H9 (cell line): ENCODE measurements at regions not wholly inside any gene's neighbourhood (a gene's known extent, or its start where the extent isn't known, plus 50 kb on each side); places are given as distances from the start of the nearest gene placed in this dataset.

Experiments used
- DNase-seq: peaks from one replicate; pipeline ENCODE4 v3.0.0-alpha.2; 2017
- H2AFZ ChIP-seq: one replicate; pipeline ENCODE4 v1.6.1; 2013; ENCODE audit warnings: mild to moderate bottlenecking, low read length, control low read depth, moderate library complexity
- H2AK5ac ChIP-seq: 2 replicates; pipeline ENCODE4 v1.6.1; 2013; ENCODE audit warnings: low read length, control low read depth, mixed read lengths; ENCODE audit not compliant: insufficient read length
- H2BK120ac ChIP-seq: one replicate; pipeline ENCODE4 v1.6.1; 2013; ENCODE audit warnings: low read depth, mild to moderate bottlenecking, low read length, control low read depth, inconsistent platforms; ENCODE audit not compliant: poor library complexity, severe bottlenecking
- H2BK12ac ChIP-seq: 2 replicates; pipeline ENCODE4 v1.6.1; 2013; ENCODE audit warnings: low read length, control low read depth, mixed read lengths, low read depth; ENCODE audit not compliant: insufficient read length
- H2BK15ac ChIP-seq: 2 replicates; pipeline ENCODE4 v1.6.1; 2013; ENCODE audit warnings: low read depth, low read length, control low read depth
- H2BK20ac ChIP-seq: one replicate; pipeline ENCODE4 v1.6.1; 2013; ENCODE audit warnings: low read depth, mild to moderate bottlenecking, low read length, control low read depth, inconsistent platforms; ENCODE audit not compliant: poor library complexity, severe bottlenecking
- H2BK5ac ChIP-seq: 2 replicates; pipeline ENCODE4 v1.6.1; 2013; ENCODE audit warnings: low read length, control low read depth, mixed read lengths; ENCODE audit not compliant: insufficient read length
- H3K14ac ChIP-seq: 2 replicates; pipeline ENCODE4 v1.6.1; 2013; ENCODE audit warnings: low read length, control low read depth; ENCODE audit not compliant: insufficient read depth
- H3K18ac ChIP-seq: 2 replicates; pipeline ENCODE4 v1.6.1; 2013; ENCODE audit warnings: low read depth, mild to moderate bottlenecking, mixed read lengths, low read length, control low read depth; ENCODE audit not compliant: insufficient read length
- H3K23ac ChIP-seq: 2 replicates; pipeline ENCODE4 v1.6.1; 2013; ENCODE audit warnings: low read length, control low read depth, mixed read lengths, low read depth; ENCODE audit not compliant: insufficient read length
- H3K23me2 ChIP-seq: 2 replicates; pipeline ENCODE4 v1.6.1; 2013; ENCODE audit warnings: low read depth, mild to moderate bottlenecking, mixed read lengths, low read length, control low read depth; ENCODE audit not compliant: insufficient read length, poor library complexity, severe bottlenecking
- H3K27ac ChIP-seq: 2 replicates; pipeline ENCODE4 v1.5.1; 2013; ENCODE audit warnings: low read length, control low read depth, mixed read lengths, low read depth; ENCODE audit not compliant: insufficient read length
- H3K27me3 ChIP-seq: 2 replicates; pipeline ENCODE4 v1.6.1; 2013; ENCODE audit warnings: low read length, control low read depth, inconsistent platforms; ENCODE audit not compliant: insufficient read depth
- H3K4ac ChIP-seq: 2 replicates; pipeline ENCODE4 v1.6.1; 2013; ENCODE audit warnings: low read depth, mild to moderate bottlenecking, control low read depth, inconsistent platforms, low read length, moderate library complexity
- H3K4me1 ChIP-seq: 2 replicates; pipeline ENCODE4 v1.6.1; 2013; ENCODE audit warnings: low read length, control low read depth, inconsistent platforms; ENCODE audit not compliant: insufficient read depth
- H3K4me2 ChIP-seq: 2 replicates; pipeline ENCODE4 v1.6.1; 2013; ENCODE audit warnings: low read length, control low read depth, mixed read lengths; ENCODE audit not compliant: insufficient read length, insufficient read depth
- H3K56ac ChIP-seq: 2 replicates; pipeline ENCODE4 v1.6.1; 2013; ENCODE audit warnings: low read depth, mild to moderate bottlenecking, mixed read lengths, low read length, control low read depth; ENCODE audit not compliant: insufficient read length
- H3K79me1 ChIP-seq: 2 replicates; pipeline ENCODE4 v1.6.1; 2013; ENCODE audit warnings: low read depth, mild to moderate bottlenecking, moderate library complexity, low read length, control low read depth, inconsistent platforms; ENCODE audit not compliant: insufficient read depth, poor library complexity, severe bottlenecking
- H3K79me2 ChIP-seq: 2 replicates; pipeline ENCODE4 v1.6.1; 2013; ENCODE audit warnings: low read length, control low read depth, inconsistent platforms; ENCODE audit not compliant: insufficient read depth
- H3K9ac ChIP-seq: 2 replicates; pipeline ENCODE4 v1.6.1; 2013; ENCODE audit warnings: low read length, control low read depth, mixed read lengths; ENCODE audit not compliant: insufficient read length; ENCODE audit errors: extremely low read depth
- H3K9me3 ChIP-seq: one replicate; pipeline ENCODE4 v1.6.1; 2013; ENCODE audit warnings: low read depth, low read length, inconsistent platforms; ENCODE audit not compliant: control insufficient read depth
- H3T11ph ChIP-seq: one replicate; pipeline ENCODE4 v1.6.1; 2013; ENCODE audit warnings: mild to moderate bottlenecking, low read length, control low read depth, inconsistent platforms
- H4K20me1 ChIP-seq: one replicate; pipeline ENCODE4 v1.6.1; 2013; ENCODE audit not compliant: control insufficient read depth, insufficient read length, insufficient read depth
- H4K5ac ChIP-seq: 2 replicates; pipeline ENCODE4 v1.6.1; 2013; ENCODE audit warnings: low read depth, mild to moderate bottlenecking, mixed read lengths, low read length, control low read depth; ENCODE audit not compliant: insufficient read length
- H4K8ac ChIP-seq: replicated peaks from 2 replicates; pipeline ENCODE4 v1.6.1; 2013; ENCODE audit warnings: low read length, control low read depth, mixed read lengths, low read depth; ENCODE audit not compliant: insufficient read length
- H4K91ac ChIP-seq: 2 replicates; pipeline ENCODE4 v1.6.1; 2013; ENCODE audit warnings: low read depth, mild to moderate bottlenecking, moderate library complexity, mixed read lengths, low read length, control low read depth; ENCODE audit not compliant: insufficient read length
- H3K27ac Mint-ChIP-seq, 3 experiments: 2 replicates in 2 of 3; 3 replicates in 1 of 3; pipeline ENCODE4 v1.8.0; 2020 to 2021; ENCODE audit warnings: mixed read lengths in 3 of 3, mild to moderate bottlenecking in 1 of 3, moderate library complexity in 1 of 3
- H3K27me3 Mint-ChIP-seq: 2 replicates; pipeline ENCODE4 v1.8.0; 2021; ENCODE audit warnings: low read depth, mild to moderate bottlenecking, moderate library complexity, mixed read lengths
- H3K36me3 Mint-ChIP-seq, 3 experiments: 2 replicates in 2 of 3; 3 replicates in 1 of 3; pipeline ENCODE4 v1.8.0; 2020 to 2021; ENCODE audit warnings: low read depth in 3 of 3, mixed read lengths in 3 of 3; ENCODE audit not compliant: insufficient read depth in 1 of 3
- H3K4me1 Mint-ChIP-seq, 2 experiments: 2 replicates each; pipeline ENCODE4 v1.8.0; 2020; ENCODE audit warnings: mixed read lengths in 2 of 2
- H3K4me3 Mint-ChIP-seq, 2 experiments: 2 replicates in 1 of 2; 3 replicates in 1 of 2; pipeline ENCODE4 v1.8.0; 2020 to 2021; ENCODE audit warnings: mild to moderate bottlenecking in 2 of 2, mixed read lengths in 2 of 2, moderate library complexity in 1 of 2
- H3K9me3 Mint-ChIP-seq, 2 experiments: 2 replicates in 1 of 2; 3 replicates in 1 of 2; pipeline ENCODE4 v1.8.0; 2020; ENCODE audit warnings: mild to moderate bottlenecking in 2 of 2, mixed read lengths in 2 of 2, moderate library complexity in 1 of 2
- WGBS: extraction: QIAGEN DNeasy Blood & Tissue Kit; methylation state at CpG from one replicate; pipeline ENCODE4 v1.1.7; 2013; ENCODE audit warnings: missing lambda C conversion rate, low lambda C conversion rate, mixed read lengths; ENCODE audit not compliant: insufficient read length; ENCODE audit errors: extremely low coverage; 5-methylcytosine and 5-hydroxymethylcytosine counted together
- TF ChIP-seq, protein P1 (sequence below): fragments of 200-600 bp; sonication (generic); conservative IDR thresholded peaks from 3 replicates; pipeline ENCODE4 v1.8.0; 2021; ENCODE audit warnings: antibody characterized with exemption, mild to moderate bottlenecking

DNA sequence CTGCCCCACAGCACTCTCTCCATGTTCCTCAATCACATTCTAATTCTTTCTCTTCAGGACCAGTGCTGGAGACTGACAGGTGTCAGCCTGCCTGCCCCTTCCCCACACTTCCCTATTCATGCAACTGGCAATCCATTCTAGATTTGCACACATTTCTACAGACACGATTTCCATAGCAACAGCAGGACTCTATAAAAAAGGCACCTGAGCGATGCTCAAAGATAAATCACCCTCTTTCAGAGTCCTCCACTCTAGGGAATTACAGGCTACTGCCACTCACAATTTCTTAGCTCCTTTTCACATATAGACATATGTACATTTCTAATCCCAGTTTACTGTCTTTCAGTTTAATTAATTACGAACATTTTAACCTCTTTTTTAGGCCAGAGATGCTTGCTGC is 118.1 kb upstream of the ANKRD1 start:
- H3K56ac ChIP-seq: no peak overlapping the region
- H2BK5ac ChIP-seq: no peak overlapping the region
- no peak overlapping the region for H2BK120ac ChIP-seq
- H2BK12ac ChIP-seq: no peak overlapping the region
- no peak overlapping the region for H3K23ac ChIP-seq
- no CpG with 5 or more reads among the region's 3 CpGs for WGBS
- no peak overlapping the region for H2AK5ac ChIP-seq
- no peaks in the 10 kb centered on the region for H3K9me3 ChIP-seq
- no peaks in the 10 kb centered on the region for H3K79me1 ChIP-seq
- H3K4me3 Mint-ChIP-seq: no peak overlapping the region
- H3K27ac ChIP-seq: no peak overlapping the region
- H3K27me3 ChIP-seq: no peaks in the 10 kb centered on the region; the same call in 1 of the 2 replicates
- peaks cover 23 to 24% of the 10 kb centered on the region in 2 experiments for H3K4me1 Mint-ChIP-seq
- peaks cover 4% of the 10 kb centered on the region; the same call in 1 of the 2 replicates for H3K4me1 ChIP-seq
- no peak overlapping the region for H4K5ac ChIP-seq
- no peak overlapping the region for H2BK15ac ChIP-seq
- H3K36me3 Mint-ChIP-seq: no peaks in the 10 kb centered on the region
- no peak overlapping the region for H3K18ac ChIP-seq
- H3K23me2 ChIP-seq: no peaks in the 10 kb centered on the region
- H4K91ac ChIP-seq: no peak overlapping the region
- no peak overlapping the region for H2BK20ac ChIP-seq
- H3K27ac Mint-ChIP-seq: no peak overlapping the region
- H3K9me3 Mint-ChIP-seq: no peaks in the 10 kb centered on the region
- H2AFZ ChIP-seq: no peak overlapping the region
- H4K8ac ChIP-seq: no peak overlapping the region
- DNase-seq: no peak
- no peak overlapping the region for H3K4ac ChIP-seq
- H3K4me2 ChIP-seq: no peak overlapping the region
- no peak overlapping the region for H3T11ph ChIP-seq
- H3K9ac ChIP-seq: no peak overlapping the region
- no peaks in the 10 kb centered on the region for H4K20me1 ChIP-seq
- H3K14ac ChIP-seq: no peak overlapping the region
- TF ChIP-seq, protein P1, sequence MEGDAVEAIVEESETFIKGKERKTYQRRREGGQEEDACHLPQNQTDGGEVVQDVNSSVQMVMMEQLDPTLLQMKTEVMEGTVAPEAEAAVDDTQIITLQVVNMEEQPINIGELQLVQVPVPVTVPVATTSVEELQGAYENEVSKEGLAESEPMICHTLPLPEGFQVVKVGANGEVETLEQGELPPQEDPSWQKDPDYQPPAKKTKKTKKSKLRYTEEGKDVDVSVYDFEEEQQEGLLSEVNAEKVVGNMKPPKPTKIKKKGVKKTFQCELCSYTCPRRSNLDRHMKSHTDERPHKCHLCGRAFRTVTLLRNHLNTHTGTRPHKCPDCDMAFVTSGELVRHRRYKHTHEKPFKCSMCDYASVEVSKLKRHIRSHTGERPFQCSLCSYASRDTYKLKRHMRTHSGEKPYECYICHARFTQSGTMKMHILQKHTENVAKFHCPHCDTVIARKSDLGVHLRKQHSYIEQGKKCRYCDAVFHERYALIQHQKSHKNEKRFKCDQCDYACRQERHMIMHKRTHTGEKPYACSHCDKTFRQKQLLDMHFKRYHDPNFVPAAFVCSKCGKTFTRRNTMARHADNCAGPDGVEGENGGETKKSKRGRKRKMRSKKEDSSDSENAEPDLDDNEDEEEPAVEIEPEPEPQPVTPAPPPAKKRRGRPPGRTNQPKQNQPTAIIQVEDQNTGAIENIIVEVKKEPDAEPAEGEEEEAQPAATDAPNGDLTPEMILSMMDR: no peak
- H3K79me2 ChIP-seq: no peaks in the 10 kb centered on the region
- H3K27me3 Mint-ChIP-seq: peaks cover 19% of the 10 kb centered on the region
